ENCODE measurements at regions not wholly inside any gene's neighbourhood (a gene's known extent, or its start where the extent isn't known, plus 50 kb on each side); places are given as distances from the start of the nearest gene placed in this dataset.

DNA sequence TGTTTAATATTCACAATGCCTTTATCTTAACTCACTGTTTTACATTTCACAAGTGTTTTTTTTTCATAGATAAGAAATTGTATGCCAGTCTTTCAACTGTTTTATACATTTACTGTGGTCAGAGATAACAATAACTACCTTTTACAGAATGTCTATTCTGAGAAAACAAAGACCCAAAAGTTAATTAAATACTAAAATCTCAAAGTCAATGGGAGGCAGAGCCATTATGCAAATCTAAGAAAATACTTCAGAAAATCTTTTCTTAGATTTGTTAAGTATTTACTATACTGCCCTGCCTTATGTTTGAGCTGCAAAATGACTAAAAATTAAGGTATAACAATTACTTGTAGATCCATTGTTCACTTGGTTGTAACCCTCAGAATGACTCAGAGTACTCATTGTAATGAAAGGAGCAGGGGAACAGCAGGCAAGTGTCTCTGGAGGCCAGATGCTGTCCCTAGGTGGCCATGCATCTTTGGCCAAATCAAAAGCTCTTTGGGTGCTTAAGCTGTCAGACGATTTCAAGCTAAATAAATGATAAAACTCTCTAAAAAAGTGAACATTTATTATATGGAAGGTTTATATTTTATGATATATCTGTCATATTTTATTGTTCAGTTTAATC, 770.1 kb upstream of the PCDH20 start:
- no peak for TF ChIP-seq CTCF (IDR thresholded peaks at IDR 0.05 in 4 of 5, conservative IDR thresholded peaks at IDR 0.05 in 1 of 5)
- TF ChIP-seq POLR2A (IDR thresholded peaks at IDR 0.05) = no peak

Data from gastrocnemius medialis (tissue), 4 donors.